Sigmoid colon (tissue), 6 donors: ENCODE measurements at regions not wholly inside any gene's neighbourhood (a gene's known extent, or its start where the extent isn't known, plus 50 kb on each side); places are given as distances from the start of the nearest gene placed in this dataset.

Experiments used
- DNase-seq: peaks from one replicate; pipeline ENCODE4 v3.0.0-alpha.2; 2019
- H3K27ac ChIP-seq, 4 donors: fragments of 200-600 bp; sonication (generic); one replicate each; pipeline ENCODE4 v1.5.1; 2016 to 2019; ENCODE audit warnings: mild to moderate bottlenecking in 1 of 4
- H3K27me3 ChIP-seq, 3 donors: fragments of 200-600 bp; sonication (generic); one replicate each; pipeline ENCODE4 v1.5.1; 2019; ENCODE audit warnings: mild to moderate bottlenecking in 1 of 3
- H3K36me3 ChIP-seq, 4 donors: fragments of 200-600 bp; sonication (generic); one replicate each; pipeline ENCODE4 v1.5.1; 2016 to 2019
- H3K4me1 ChIP-seq, 4 donors: fragments of 200-600 bp; sonication (generic); one replicate each; pipeline ENCODE4 v1.5.1; 2017 to 2019
- H3K4me3 ChIP-seq, 4 donors: fragments of 200-600 bp; sonication (generic); one replicate each; pipeline ENCODE4 v1.5.1; 2017 to 2019; ENCODE audit warnings: mild to moderate bottlenecking in 2 of 4, moderate library complexity in 1 of 4
- H3K9me3 ChIP-seq, 4 donors: fragments of 200-600 bp in 3 of 4; sonication (generic) in 3 of 4; one replicate each; pipeline versions ENCODE4 v1.5.1 to v1.6.1; 2013 to 2019
- CTCF ChIP-seq, 4 experiments: fragments of 450-650 bp in 3 of 4; fragments of 200-600 bp in 1 of 4; IDR thresholded peaks; one replicate each; pipeline ENCODE4 v1.5.1; 2016 to 2019; ENCODE audit warnings: antibody characterized with exemption in 4 of 4, mild to moderate bottlenecking in 3 of 4, moderate library complexity in 2 of 4
- EP300 ChIP-seq, 4 donors: sonication (generic); formaldehyde crosslinking; IDR thresholded peaks; one replicate each; pipeline ENCODE4 v1.6.1; 2017; ENCODE audit warnings: antibody characterized with exemption in 4 of 4
- POLR2A ChIP-seq, 2 donors: fragments of 450-650 bp; IDR thresholded peaks; one replicate each; pipeline ENCODE4 v1.6.1; 2016; ENCODE audit warnings: antibody characterized with exemption in 2 of 2, mild to moderate bottlenecking in 2 of 2, moderate library complexity in 2 of 2
- POLR2AphosphoS5 ChIP-seq, 4 donors: sonication (generic); formaldehyde crosslinking; IDR thresholded peaks; one replicate each; pipeline ENCODE4 v1.6.1; 2017; ENCODE audit warnings: antibody characterized with exemption in 4 of 4
- WGBS, 2 donors: extraction: QIAGEN DNeasy Blood & Tissue Kit; methylation state at CpG; one replicate each; pipeline ENCODE4 v1.1.7; 2013; 5-methylcytosine and 5-hydroxymethylcytosine counted together
- intact Hi-C: fragments of 100-400 bp; cut with DNase I; formaldehyde crosslinking; loops from one replicate; pipeline ENCODE4 v1.15.1; 2023
- donor health status: healthy with polysubstance abuse.
- donor health status: healthy.

GRCh38 chr6:154606860-154607259 is 96.4 kb upstream of the CNKSR3 start:
- no peak for TF ChIP-seq EP300 (IDR thresholded peaks at IDR 0.05)
- no peak for TF ChIP-seq CTCF (IDR thresholded peaks at IDR 0.05)
- no peak for TF ChIP-seq POLR2AphosphoS5 (IDR thresholded peaks at IDR 0.05)
- no peak for TF ChIP-seq POLR2A (IDR thresholded peaks at IDR 0.05)
- intact Hi-C loops: no loop called here
- Histone ChIP-seq H3K27ac (no peak overlapping the region), H3K27me3 (no peaks in the 10 kb centered on the region), H3K9me3 (no peaks in the 10 kb centered on the region), H3K36me3 (no peaks in the 10 kb centered on the region), H3K4me3 (no peak overlapping the region), H3K4me1 (no peaks in the 10 kb centered on the region)
- DNase-seq: no peak
- 69 to 75% methylated on average over 2 of the region's 2 CpGs for WGBS, 2 donors

- 75 to 92% methylated on average over 3 of the region's 3 CpGs for WGBS, 2 donors
- DNase-seq: no peak
- Histone ChIP-seq H3K36me3 (no peaks in the 10 kb centered on the region), H3K9me3 (no peaks in the 10 kb centered on the region), H3K4me3 (no peak overlapping the region), H3K27ac (no peak overlapping the region), H3K4me1 (peaks cover 0 to 5% (median 0%) of the 10 kb centered on the region in 4 donors), H3K27me3 (no peaks in the 10 kb centered on the region)
- intact Hi-C loops: no loop called here
- TF ChIP-seq EP300 (IDR thresholded peaks at IDR 0.05) (no peak), POLR2AphosphoS5 (IDR thresholded peaks at IDR 0.05) (no peak), CTCF (IDR thresholded peaks at IDR 0.05) (no peak)
Observed at GRCh38 chr6:154611241-154611640, 100.8 kb upstream of the CNKSR3 start.

- Histone ChIP-seq H3K27ac (no peak overlapping the region), H3K9me3 (no peaks in the 10 kb centered on the region), H3K4me1 (peaks cover 0 to 5% (median 0%) of the 10 kb centered on the region in 4 donors), H3K36me3 (no peaks in the 10 kb centered on the region), H3K27me3 (no peaks in the 10 kb centered on the region), H3K4me3 (no peak overlapping the region)
- intact Hi-C loops: no loop called here
- 82 to 85% methylated on average over 2 of the region's 2 CpGs for WGBS, 2 donors
- no peak for TF ChIP-seq POLR2AphosphoS5 (IDR thresholded peaks at IDR 0.05)
- no peak for TF ChIP-seq POLR2A (IDR thresholded peaks at IDR 0.05)
- no peak for TF ChIP-seq CTCF (IDR thresholded peaks at IDR 0.05)
- DNase-seq: no peak
Observed at GRCh38 chr6:154611847-154612246, 101.4 kb upstream of the CNKSR3 start.

GRCh38 chr6:154613137-154613676 is 102.7 kb upstream of the CNKSR3 start:
- TF ChIP-seq EP300 (IDR thresholded peaks at IDR 0.05) (no peak), CTCF (IDR thresholded peaks at IDR 0.05) (no peak), POLR2A (IDR thresholded peaks at IDR 0.05) (no peak), POLR2AphosphoS5 (IDR thresholded peaks at IDR 0.05) (no peak)
- no peak for DNase-seq
- Histone ChIP-seq H3K27ac (no peak overlapping the region), H3K4me3 (no peak overlapping the region), H3K36me3 (no peaks in the 10 kb centered on the region), H3K27me3 (no peaks in the 10 kb centered on the region), H3K9me3 (no peaks in the 10 kb centered on the region), H3K4me1 (peaks cover 0 to 5% (median 0%) of the 10 kb centered on the region in 4 donors)
- WGBS, 2 donors: 75 to 84% methylated on average over 8 of the region's 8 CpGs
- intact Hi-C loops: no loop called here

- TF ChIP-seq POLR2A (IDR thresholded peaks at IDR 0.05) (no peak), CTCF (IDR thresholded peaks at IDR 0.05) (no peak), EP300 (IDR thresholded peaks at IDR 0.05) (no peak), POLR2AphosphoS5 (IDR thresholded peaks at IDR 0.05) (no peak)
- WGBS, 2 donors: 79 to 80% methylated on average over 4 of the region's 4 CpGs
- no peak overlapping the region for H3K27ac ChIP-seq
Observed at GRCh38 chr6:154614101-154614500, 103.6 kb upstream of the CNKSR3 start.

More at GRCh38 chr6:154614101-154614500, 103.6 kb upstream of the CNKSR3 start:
- Histone ChIP-seq H3K36me3 (no peaks in the 10 kb centered on the region), H3K9me3 (no peaks in the 10 kb centered on the region), H3K4me3 (no peak overlapping the region), H3K4me1 (peaks cover 0 to 5% (median 0%) of the 10 kb centered on the region in 4 donors), H3K27me3 (no peaks in the 10 kb centered on the region)
- intact Hi-C loops: no loop called here
- DNase-seq: no peak
